GM21619 (cell line): ENCODE measurements at regions not wholly inside any gene's neighbourhood (a gene's known extent, or its start where the extent isn't known, plus 50 kb on each side); places are given as distances from the start of the nearest gene placed in this dataset.

Source experiments
- ATAC-seq: cut with Tn5 transposase; IDR thresholded peaks from one replicate; pipeline ENCODE4 v1.9.1; 2021; ENCODE audit not compliant: unreplicated experiment

DNA sequence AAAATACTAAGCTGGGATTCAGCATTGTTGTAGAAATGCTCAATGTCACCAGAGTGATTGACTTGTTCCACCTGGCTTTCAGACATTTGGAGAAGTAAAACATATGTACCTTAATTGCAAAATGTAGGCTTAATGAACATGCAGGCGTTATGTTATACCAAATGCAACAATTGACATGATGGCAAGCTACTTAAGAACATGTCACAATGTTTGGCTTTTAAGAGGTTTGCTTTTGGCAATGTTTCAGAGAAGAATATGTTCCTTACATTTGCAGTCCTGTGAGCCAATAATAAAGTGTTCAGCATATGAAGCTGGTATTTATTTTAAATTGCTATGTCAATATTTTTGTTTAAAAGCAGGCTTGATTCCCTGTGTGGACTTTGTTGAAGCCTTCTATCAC is 111.7 kb upstream of the NUDT12 start:
- no peak for ATAC-seq

DNA sequence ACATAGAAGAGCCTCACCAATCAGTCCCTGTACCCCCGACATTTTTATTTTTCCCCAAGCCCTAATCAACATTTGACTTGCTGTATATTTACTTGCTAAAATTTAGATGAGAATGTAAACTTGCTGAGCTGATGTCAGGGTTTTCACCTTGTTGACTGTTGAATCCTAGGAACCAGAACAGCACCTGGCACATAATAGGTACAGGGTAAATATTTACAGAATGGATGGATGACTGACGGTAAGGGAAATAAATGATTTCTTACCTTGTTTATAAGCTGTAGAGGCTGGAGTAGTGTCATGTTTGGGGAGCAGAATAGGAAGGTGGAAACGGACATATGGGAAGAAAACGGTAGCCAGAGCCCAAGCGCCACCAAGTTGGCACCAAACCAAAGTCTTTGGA is 107.0 kb upstream of the NUDT12 start:
- no peak for ATAC-seq

GRCh38 chr5:103668281-103668680 is 105.7 kb upstream of the NUDT12 start:
- no peak for ATAC-seq

- ATAC-seq, result no peak
Observed at GRCh38 chr5:103667068-103667467, 104.5 kb upstream of the NUDT12 start.

GRCh38 chr5:103657301-103657700 is 94.7 kb upstream of the NUDT12 start:
- ATAC-seq, result no peak

DNA sequence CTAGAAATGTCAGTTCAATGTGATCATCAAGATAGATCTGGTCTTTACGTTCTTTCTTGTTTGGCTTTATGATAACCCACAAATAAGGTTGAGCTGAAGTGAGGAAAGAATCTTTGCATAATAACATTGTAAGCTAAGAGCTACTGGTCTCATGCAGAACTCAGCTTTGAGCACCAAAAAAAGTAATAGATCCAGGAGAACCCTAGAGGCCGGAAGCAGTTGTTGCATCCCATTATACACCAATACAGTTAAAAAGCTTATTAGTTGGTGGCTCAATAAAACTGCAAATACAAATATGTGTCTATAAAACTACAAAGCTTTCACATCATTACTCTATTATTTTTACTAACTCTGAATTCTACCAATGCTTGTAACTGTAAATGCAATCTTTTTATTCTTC is 85.5 kb upstream of the NUDT12 start:
- no peak for ATAC-seq

GRCh38 chr5:103646698-103647614 is 84.4 kb upstream of the NUDT12 start:
- ATAC-seq, result no peak

DNA sequence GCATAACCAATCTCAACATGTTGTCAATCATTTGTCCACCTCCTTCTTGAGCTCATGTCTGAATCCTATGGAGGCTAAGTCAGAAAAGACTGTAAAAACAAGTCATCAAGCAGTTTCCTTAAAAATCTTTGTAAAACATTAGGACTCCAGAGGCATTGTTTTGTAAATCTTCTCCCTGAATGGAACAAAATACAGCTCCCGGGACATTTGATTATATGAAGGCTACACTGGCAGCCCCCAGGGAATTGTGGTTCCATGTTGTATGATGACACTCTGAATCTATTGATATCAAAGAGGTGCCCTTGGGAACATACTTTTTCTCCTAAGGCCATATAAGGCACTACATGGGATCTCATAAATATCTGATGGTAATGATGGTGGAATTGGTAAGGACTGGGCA is 83.2 kb upstream of the NUDT12 start:
- ATAC-seq, result no peak

GRCh38 chr5:103638979-103639378 is 76.4 kb upstream of the NUDT12 start:
- no peak for ATAC-seq

GRCh38 chr5:103624675-103625074 is 62.1 kb upstream of the NUDT12 start:
- no peak for ATAC-seq

GRCh38 chr5:103624035-103624480 is 61.5 kb upstream of the NUDT12 start:
- ATAC-seq, result no peak

GRCh38 chr5:103623425-103623824 is 60.8 kb upstream of the NUDT12 start:
- ATAC-seq, result no peak

- ATAC-seq, result no peak
Observed at GRCh38 chr5:103621548-103621930, 59.0 kb upstream of the NUDT12 start.

GRCh38 chr5:103620851-103621547 is 58.4 kb upstream of the NUDT12 start:
- ATAC-seq, result no peak

- ATAC-seq, result no peak
Observed at GRCh38 chr5:103617913-103618312, 55.3 kb upstream of the NUDT12 start.

DNA sequence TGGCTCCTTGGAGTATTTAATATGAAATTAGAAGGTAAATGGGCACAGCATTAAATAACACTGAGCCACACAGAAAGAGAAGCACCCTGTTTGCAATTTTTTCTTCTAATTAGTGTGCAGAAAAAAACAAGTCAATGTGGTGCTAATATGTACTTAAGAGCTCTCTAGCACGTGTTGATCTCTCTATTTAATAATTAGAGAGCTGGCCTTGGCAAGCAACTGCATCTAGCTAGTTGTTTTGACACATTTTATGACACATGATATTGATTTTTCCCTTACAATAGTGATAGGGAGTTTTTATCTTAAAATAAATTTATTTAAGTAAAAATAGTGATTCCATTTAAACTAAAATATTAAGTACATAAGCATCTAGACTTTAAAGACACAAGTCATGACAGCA is 54.5 kb upstream of the NUDT12 start:
- ATAC-seq, result no peak

GRCh38 chr5:103612545-103612944 is 50.0 kb upstream of the NUDT12 start:
- ATAC-seq, result no peak
